Thymus (tissue), 11 donors: ENCODE measurements at regions not wholly inside any gene's neighbourhood (a gene's known extent, or its start where the extent isn't known, plus 50 kb on each side); places are given as distances from the start of the nearest gene placed in this dataset.

ENCODE experiments used
- DNase-seq, 9 donors: peaks; one replicate each; pipeline ENCODE4 v3.0.0-alpha.2; 2013; ENCODE audit warnings: low spot score in 9 of 9, low read depth in 6 of 9, missing footprints in 1 of 9
- H3K27ac ChIP-seq, 2 donors: one replicate each; pipeline ENCODE4 v1.5.1; 2013; ENCODE audit warnings: control low read depth in 1 of 2, low read depth in 1 of 2, low read length in 1 of 2, mild to moderate bottlenecking in 1 of 2, moderate library complexity in 1 of 2
- H3K27me3 ChIP-seq, 2 donors: one replicate each; pipeline ENCODE4 v1.5.1; 2013; ENCODE audit warnings: low read length in 1 of 2; ENCODE audit not compliant: control insufficient read depth in 2 of 2, insufficient read depth in 1 of 2
- H3K36me3 ChIP-seq, 2 donors: one replicate each; pipeline ENCODE4 v1.5.1; 2013; ENCODE audit warnings: low read length in 1 of 2, mild to moderate bottlenecking in 1 of 2, moderate library complexity in 1 of 2; ENCODE audit not compliant: control insufficient read depth in 2 of 2, insufficient read depth in 2 of 2
- H3K4me1 ChIP-seq, 2 donors: one replicate each; pipeline ENCODE4 v1.5.1; 2013; ENCODE audit warnings: low read length in 2 of 2; ENCODE audit not compliant: control insufficient read depth in 2 of 2, insufficient read depth in 2 of 2
- H3K4me3 ChIP-seq, 2 donors: one replicate each; pipeline ENCODE4 v1.5.1; 2013; ENCODE audit warnings: low read length in 2 of 2, control low read depth in 1 of 2, mild to moderate bottlenecking in 1 of 2
- H3K9me3 ChIP-seq, 2 donors: one replicate each; pipeline ENCODE4 v1.5.1; 2013; ENCODE audit warnings: low read length in 1 of 2, mild to moderate bottlenecking in 1 of 2; ENCODE audit not compliant: control insufficient read depth in 2 of 2, insufficient read depth in 1 of 2
- WGBS: extraction: QIAGEN DNeasy Blood & Tissue Kit; methylation state at CpG from one replicate; pipeline ENCODE4 v1.1.7; 2013; 5-methylcytosine and 5-hydroxymethylcytosine counted together
- donor health status: healthy.

DNA sequence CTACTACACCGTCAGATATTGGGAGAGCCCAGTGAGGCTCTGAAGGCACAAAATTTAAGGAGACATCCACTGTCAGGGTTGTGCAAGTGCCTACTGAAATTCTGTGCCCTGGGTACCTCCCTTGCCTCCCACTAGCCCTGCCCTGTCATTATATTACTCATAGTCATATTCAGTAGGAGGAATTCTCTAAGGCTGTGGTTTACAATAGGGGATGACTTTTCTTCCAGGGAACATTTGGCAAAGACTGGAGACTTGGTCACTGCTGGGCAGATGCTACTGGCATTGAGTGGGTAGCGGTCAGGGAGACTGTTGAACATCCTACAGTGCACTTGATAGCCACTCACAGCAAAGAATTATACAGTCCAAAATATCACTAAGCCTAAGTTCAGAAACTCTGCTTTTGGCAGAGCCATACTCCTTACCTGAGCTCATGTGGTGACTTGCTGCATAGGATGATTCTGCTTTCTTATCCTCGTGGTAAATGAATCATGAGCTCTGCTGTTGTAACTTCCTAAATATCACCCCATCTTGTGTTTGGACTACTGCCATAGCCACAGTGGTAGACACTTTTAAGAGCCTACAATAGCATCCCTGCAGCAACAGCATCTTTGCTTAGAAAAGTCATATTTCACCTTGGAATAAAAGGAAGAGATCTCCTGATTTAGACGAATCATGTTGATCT lies 563.4 kb upstream of the PLXNA2 start:
- Histone ChIP-seq H3K4me3 (no peak overlapping the region), H3K4me1 (peaks cover 0 to 3% of the 10 kb centered on the region in 2 donors), H3K36me3 (no peaks in the 10 kb centered on the region), H3K27ac (no peak overlapping the region), H3K9me3 (no peaks in the 10 kb centered on the region), H3K27me3 (no peaks in the 10 kb centered on the region)
- 69% methylated on average over 4 of the region's 4 CpGs for WGBS
- no peak for DNase-seq

DNA sequence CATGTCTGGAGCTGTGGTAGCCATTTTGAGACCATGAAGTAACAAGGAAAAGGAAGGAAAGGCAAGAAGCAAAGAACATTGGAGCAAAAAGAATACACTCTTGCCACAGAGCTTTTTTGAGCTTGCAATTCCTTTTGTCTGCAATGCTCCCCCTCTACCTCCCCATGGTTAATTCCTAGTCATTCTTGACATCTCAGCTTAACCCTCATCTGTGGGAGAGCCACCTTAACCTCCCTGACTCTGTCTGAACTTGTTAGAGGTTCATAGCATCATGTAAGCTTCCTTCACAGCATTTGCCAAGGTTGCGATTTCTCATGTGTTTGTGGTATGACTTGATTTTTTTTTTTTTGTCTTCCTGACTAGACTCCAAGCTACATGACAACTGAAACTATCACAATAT lies 564.1 kb upstream of the PLXNA2 start:
- Histone ChIP-seq H3K4me3 (no peak overlapping the region), H3K9me3 (no peaks in the 10 kb centered on the region), H3K4me1 (peaks cover 0 to 3% of the 10 kb centered on the region in 2 donors), H3K36me3 (no peaks in the 10 kb centered on the region), H3K27me3 (no peaks in the 10 kb centered on the region), H3K27ac (peak overlapping the region in 1 of 2 donors; percentile 18)
- no peak for DNase-seq
- WGBS = 92% methylated on average over 1 of the region's 1 CpG

DNA sequence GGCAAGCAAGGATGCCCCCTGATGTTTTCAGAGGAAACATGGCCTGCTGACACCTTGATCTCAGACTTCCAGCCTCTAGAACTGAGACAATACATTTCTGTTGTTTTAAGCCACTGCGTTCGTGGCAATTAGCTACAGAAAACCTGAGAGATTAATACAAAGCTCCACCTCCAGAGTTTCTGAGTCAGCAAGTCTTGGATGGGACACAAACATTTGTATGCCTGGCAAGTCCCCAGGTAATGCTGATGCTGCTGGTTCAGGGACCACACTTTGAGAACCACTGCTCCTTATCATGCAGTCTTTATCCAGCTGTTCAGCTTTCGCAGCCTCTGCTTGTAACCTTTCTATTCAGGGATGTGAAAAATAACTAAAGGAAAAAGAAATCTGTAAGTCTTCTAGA lies 565.7 kb upstream of the PLXNA2 start:
- no peak overlapping the region for H3K4me3 ChIP-seq
- H3K9me3 ChIP-seq = no peaks in the 10 kb centered on the region
- DNase-seq = no peak
- peaks cover 0 to 3% of the 10 kb centered on the region in 2 donors for H3K4me1 ChIP-seq
- no peak overlapping the region for H3K27ac ChIP-seq
- WGBS = 88% methylated on average over 3 of the region's 3 CpGs
- no peaks in the 10 kb centered on the region for H3K36me3 ChIP-seq
- H3K27me3 ChIP-seq = no peaks in the 10 kb centered on the region

DNA sequence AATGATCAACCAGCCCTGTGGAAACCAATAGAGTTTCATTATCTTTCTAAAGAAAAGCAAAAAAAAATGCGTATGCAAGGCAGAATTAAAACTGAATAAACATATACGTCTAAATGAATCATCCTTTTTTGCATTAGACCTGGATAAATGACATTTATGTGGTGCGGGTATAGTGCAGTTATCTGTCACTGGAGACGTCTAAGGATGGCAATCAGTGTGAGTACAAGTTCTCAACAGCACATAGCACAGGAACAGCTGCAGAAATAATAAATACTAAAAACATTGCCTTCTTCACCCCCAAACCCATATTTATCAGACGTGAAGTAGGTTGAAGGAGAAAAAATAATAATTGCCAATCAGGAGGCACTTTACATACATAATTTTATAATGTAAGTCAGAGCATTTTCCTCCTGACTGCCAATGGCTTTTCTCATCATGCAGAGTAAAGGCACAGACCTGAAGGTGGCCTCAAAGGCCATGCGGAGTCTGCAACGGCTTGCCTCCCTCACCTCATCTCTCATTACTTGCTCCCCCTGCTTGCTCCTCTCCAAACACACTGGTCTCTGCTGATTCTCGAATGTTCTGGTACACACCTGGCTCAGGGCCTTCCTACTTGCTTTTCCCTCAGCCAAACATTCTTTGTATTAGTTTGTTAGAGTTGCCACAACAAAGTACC lies 574.7 kb upstream of the PLXNA2 start:
- Histone ChIP-seq H3K27me3 (no peaks in the 10 kb centered on the region), H3K36me3 (no peaks in the 10 kb centered on the region), H3K9me3 (no peaks in the 10 kb centered on the region), H3K27ac (no peak overlapping the region), H3K4me1 (no peaks in the 10 kb centered on the region), H3K4me3 (no peak overlapping the region)
- 94% methylated on average over 8 of the region's 8 CpGs for WGBS
- no peak for DNase-seq

DNA sequence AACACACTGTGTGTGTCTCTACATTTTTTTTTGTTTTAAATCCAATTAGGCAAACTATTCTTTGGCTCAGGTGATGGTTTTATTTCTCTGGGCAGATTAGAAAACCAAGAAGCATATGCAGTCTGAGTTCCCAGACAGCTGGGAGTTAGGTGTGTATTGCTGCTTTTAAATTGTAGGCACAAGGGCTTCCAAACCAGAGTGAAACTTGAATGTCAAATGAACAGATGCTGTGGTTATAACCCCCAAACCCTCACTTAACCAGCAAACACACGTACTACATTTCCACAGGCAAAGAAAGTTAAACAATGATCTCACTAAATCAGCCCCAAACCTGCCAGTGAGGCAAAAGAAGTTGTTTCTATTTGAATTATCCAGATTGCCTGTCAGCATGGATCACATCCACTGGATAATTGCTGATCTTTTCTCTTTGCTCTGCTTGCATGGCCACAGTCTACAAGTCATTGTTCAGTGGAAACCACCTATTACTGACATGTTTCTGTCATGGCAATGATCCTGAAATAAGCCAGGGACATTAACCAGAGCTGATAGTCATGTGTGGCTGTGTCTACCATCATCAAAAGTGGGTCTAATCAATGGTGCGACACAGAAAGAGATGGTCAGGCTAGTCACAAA lies 576.5 kb upstream of the PLXNA2 start:
- 48% methylated on average over 2 of the region's 2 CpGs for WGBS
- Histone ChIP-seq H3K4me3 (no peak overlapping the region), H3K27me3 (no peaks in the 10 kb centered on the region), H3K9me3 (no peaks in the 10 kb centered on the region), H3K27ac (no peak overlapping the region), H3K36me3 (no peaks in the 10 kb centered on the region), H3K4me1 (no peaks in the 10 kb centered on the region)
- DNase-seq = no peak

DNA sequence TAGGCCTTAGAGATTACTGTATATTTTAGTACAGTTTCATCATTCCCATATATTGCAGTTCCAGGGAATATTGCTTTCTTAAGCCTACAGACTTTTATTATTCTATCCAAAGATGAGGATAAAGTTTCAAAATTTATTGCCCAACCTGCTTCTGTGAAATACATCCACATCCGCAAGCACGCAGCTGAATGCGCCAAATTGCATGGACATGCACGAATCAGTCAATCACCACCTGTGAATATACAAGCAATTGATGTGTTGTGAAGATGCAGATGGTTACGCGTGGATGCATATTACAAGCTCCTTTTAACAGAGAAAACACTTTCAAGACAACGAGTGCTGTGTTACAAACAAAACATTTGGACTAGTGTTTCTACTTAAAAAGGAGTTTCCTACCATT lies 577.8 kb upstream of the PLXNA2 start:
- DNase-seq = peak in 1 of 9 donors; percentile 1
- no peaks in the 10 kb centered on the region for H3K36me3 ChIP-seq
- no peaks in the 10 kb centered on the region for H3K4me1 ChIP-seq
- H3K9me3 ChIP-seq = no peaks in the 10 kb centered on the region
- H3K27ac ChIP-seq = no peak overlapping the region
- no peaks in the 10 kb centered on the region for H3K27me3 ChIP-seq
- no peak overlapping the region for H3K4me3 ChIP-seq
- 95% methylated on average over 7 of the region's 7 CpGs for WGBS

DNA sequence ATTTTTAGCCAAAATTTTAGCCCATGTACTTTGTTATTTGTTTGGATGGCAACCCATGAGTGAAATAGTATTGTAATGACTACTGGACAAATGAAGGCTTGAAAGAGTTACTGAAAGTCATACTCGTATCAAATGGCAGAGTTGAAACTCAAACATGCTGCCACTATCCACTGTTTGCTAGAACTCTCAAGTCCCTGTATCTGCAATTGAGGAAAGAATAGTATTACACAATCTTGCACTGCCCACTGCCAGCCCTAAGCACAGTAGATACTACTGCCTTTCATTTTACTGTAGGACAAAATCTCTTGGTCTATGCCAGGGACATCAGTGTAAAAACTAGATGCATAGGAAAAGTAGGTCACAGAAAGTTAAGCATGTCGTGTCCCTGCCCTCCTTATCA lies 581.1 kb upstream of the PLXNA2 start:
- H3K4me1 ChIP-seq = no peaks in the 10 kb centered on the region
- 82% methylated on average over 2 of the region's 2 CpGs for WGBS
- no peaks in the 10 kb centered on the region for H3K36me3 ChIP-seq
- DNase-seq = no peak
- no peaks in the 10 kb centered on the region for H3K27me3 ChIP-seq
- no peak overlapping the region for H3K4me3 ChIP-seq
- no peaks in the 10 kb centered on the region for H3K9me3 ChIP-seq
- H3K27ac ChIP-seq = no peak overlapping the region

DNA sequence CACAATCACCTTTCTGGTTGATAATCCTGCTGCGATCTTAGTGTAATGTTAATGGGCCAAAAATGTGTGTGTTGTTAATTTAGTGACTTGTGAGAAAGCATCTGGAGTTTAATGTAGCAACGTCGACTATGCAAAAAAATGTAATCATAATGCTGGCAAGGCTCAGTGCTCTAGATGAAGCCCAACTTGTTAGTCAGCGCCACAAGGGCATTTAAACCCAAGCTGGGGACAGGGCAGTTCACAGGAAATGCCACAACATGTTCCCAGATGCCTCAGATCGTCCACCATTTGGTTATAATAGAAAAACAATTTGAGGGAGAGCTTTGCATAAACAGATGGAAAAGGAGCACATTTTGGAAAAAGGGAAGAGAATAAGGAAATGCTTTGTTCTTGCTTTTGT lies 585.4 kb upstream of the PLXNA2 start:
- no peak for DNase-seq
- H3K9me3 ChIP-seq = no peaks in the 10 kb centered on the region
- no peaks in the 10 kb centered on the region for H3K36me3 ChIP-seq
- H3K4me1 ChIP-seq = no peaks in the 10 kb centered on the region
- no peak overlapping the region for H3K4me3 ChIP-seq
- H3K27ac ChIP-seq = no peak overlapping the region
- H3K27me3 ChIP-seq = peaks cover 0 to 2% of the 10 kb centered on the region in 2 donors
- WGBS = 85% methylated on average over 5 of the region's 5 CpGs

DNA sequence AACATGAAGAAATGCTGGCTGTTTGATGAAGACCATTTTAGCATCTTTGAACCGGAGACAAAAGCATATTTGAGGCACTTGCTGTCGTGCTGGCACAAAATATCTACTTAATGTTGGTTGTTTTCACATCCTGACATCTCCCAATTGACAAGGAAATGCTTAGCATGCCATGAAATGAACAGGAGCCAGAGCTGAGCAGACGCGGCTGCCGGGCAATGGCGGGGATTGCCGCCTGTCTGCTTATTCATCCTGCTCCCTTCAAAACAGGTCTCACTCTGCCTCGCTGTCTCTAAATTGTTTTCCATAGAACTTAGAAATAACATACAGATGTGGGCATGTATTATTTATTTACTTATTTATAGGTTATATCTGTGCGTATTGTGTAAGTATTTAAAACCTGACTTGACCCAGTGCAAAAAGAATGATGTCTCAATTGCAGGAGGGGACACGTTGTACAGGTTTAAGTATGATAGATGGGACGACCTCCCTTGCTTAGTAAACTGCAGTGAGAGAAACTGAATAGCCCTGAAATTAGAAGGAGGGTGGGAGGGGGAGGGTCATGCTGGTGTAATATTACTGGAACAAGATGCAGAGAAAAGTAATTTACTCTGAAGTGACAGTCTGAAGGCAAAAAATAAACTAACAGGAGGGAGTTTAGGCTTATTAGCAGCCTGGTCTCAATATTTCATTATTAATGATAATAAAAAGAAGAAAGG lies 590.4 kb upstream of the PLXNA2 start:
- Histone ChIP-seq H3K4me1 (no peaks in the 10 kb centered on the region), H3K4me3 (no peak overlapping the region), H3K27ac (no peak overlapping the region), H3K27me3 (peaks cover 0 to 2% of the 10 kb centered on the region in 2 donors), H3K36me3 (no peaks in the 10 kb centered on the region), H3K9me3 (no peaks in the 10 kb centered on the region)
- WGBS = 80% methylated on average over 11 of the region's 11 CpGs
- no peak for DNase-seq
